ENCODE measurements at regions not wholly inside any gene's neighbourhood (a gene's known extent, or its start where the extent isn't known, plus 50 kb on each side); places are given as distances from the start of the nearest gene placed in this dataset.
"Not testable (repeated sequence)": the region's sequence is repeated elsewhere in the genome, so short reads cannot be mapped to it uniquely, and the experiment has no call there.

DNA sequence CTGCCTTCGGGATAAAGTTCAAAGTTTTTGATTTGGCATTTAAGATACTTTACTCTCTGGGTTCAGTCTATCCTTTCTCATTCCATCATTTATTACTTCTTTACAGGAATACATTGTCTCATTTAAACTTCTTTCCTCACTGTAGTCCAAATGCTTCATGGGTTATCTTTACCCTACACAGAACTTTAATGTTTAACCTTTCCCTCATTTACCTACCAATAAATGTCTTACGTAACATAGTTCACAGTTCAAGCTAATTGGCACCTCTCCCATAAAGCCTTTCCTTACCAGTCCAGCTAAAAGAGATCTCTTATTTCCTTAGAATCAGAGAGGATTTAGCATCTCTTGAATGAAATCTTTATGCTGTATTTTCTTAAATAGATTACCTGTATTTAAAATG lies 476.3 kb upstream of the SEL1L start:
- TF ChIP-seq POLR2A (IDR thresholded peaks at IDR 0.05; ENCODE audit: low read depth, low read length) (no peak), POLR2AphosphoS5 (IDR thresholded peaks at IDR 0.05; ENCODE audit: low read depth, low read length) (no peak), TAF1 (IDR thresholded peaks at IDR 0.05; ENCODE audit: borderline replicate concordance, low read depth, low read length) (no peak)
- FAIRE-seq = no peak
- DNase-seq (ENCODE audit: insufficient read length) = no peak

DNA sequence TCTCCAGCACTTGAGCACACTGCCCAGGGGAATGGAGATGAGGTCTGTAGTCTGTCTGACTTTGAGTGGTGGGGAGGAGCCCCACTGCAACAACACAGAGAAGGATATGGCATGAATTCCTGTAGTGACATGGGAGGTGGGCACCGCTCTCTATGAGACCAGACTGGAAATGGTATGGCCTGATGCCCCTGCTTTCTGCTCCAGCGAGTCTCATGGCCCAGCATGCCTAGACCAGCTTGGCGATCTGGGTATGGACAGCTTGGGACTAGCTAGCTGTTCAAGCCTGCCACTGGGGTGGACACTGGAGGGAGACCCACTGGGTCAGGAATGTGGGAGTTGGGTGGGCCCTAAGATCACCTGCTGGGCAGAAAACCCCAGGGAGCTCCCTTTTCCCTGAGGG lies 477.8 kb upstream of the SEL1L start:
- TF ChIP-seq TAF1 (IDR thresholded peaks at IDR 0.05; ENCODE audit: borderline replicate concordance, low read depth, low read length) = no peak
- no peak for TF ChIP-seq POLR2A (IDR thresholded peaks at IDR 0.05; ENCODE audit: low read depth, low read length)
- TF ChIP-seq POLR2AphosphoS5 (IDR thresholded peaks at IDR 0.05; ENCODE audit: low read depth, low read length) = no peak
- no peak for DNase-seq (ENCODE audit: insufficient read length)
- no peak for FAIRE-seq

DNA sequence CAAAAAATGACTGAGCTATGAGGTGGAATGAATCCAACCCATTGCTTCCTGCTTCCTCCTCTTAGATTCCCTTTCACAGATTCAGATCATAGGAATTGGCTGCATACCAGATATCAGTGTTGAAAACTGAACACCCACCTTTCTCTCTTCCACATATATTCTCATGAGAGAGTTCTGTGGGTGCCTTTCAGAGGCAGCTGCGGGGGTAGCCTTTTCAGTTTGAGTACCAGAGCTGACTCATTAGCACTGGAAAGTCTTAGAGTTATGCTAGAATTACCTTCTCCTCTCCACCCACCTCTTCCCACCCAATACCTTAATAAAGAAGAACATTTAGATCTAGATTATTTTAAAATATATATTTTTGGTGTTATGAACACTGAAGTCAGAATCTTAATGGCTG lies 495.4 kb upstream of the SEL1L start:
- DNase-seq (ENCODE audit: insufficient read length) (no peak), FAIRE-seq (no peak)
- no peak for TF ChIP-seq POLR2A (IDR thresholded peaks at IDR 0.05; ENCODE audit: low read depth, low read length)
- TF ChIP-seq POLR2AphosphoS5 (IDR thresholded peaks at IDR 0.05; ENCODE audit: low read depth, low read length) = no peak
- no peak for TF ChIP-seq TAF1 (IDR thresholded peaks at IDR 0.05; ENCODE audit: borderline replicate concordance, low read depth, low read length)

DNA sequence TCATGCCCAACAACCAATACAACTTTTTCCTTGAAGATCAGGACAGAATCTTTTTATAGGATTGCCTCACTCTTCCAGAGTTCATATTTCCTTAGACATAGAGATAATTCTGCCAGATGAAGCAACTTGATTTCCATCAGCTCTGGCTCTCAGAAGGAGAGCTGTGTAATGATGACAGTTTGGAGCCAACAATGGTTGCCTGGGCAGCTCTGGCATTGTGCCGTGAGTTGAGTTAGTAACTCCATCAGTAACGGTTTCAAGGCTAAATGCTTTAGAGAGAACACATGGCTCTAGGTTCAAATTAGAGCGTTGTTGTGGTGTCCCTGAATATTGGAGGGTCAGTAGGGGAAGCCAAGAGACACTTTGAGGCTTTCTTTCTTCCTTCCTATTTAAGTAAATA lies 501.7 kb upstream of the SEL1L start:
- no peak for DNase-seq (ENCODE audit: insufficient read length)
- TF ChIP-seq POLR2A (IDR thresholded peaks at IDR 0.05; ENCODE audit: low read depth, low read length) (no peak), TAF1 (IDR thresholded peaks at IDR 0.05; ENCODE audit: borderline replicate concordance, low read depth, low read length) (no peak), POLR2AphosphoS5 (IDR thresholded peaks at IDR 0.05; ENCODE audit: low read depth, low read length) (no peak)
- FAIRE-seq = no peak

DNA sequence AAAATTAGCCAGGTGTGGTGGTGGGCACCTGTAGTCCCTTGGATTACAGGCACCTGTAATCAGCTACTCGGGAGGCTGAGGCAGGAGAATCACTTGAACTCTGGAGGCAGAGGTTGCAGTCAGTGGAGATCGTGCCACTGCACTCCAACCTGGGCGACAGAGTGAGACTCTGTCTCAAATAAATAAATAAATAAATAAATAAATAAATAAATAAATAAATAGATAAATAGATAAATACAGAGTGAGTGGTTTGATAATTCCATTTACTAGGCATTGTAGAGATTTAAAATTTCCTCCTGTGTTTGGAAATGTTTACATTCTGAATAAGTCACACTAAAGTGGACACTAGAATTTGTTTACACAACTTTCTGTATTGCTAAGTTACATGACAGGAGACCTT lies 504.4 kb upstream of the SEL1L start:
- not testable (repeated sequence) for DNase-seq (ENCODE audit: insufficient read length); FAIRE-seq

DNA sequence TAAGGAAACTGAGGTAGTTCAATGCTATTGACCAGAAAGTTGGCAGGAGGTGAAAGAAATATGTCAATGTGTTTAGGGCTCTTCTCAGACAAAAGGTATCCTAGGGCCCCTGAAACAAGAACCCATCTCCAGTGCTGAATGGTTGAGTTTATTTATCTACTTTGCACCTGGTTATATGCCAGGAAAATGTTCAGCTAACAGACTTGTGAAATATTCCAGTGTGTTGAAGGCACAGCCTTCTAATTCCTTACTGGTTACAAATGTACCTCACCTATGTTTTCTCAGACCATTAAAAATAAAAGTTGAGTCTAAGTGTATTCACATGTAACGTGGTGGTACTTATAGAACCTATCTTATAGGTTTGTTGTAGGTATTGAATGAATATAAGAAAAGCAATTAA lies 511.7 kb upstream of the SEL1L start:
- FAIRE-seq (no peak), DNase-seq (ENCODE audit: insufficient read length) (no peak)
- no peak for TF ChIP-seq POLR2A (IDR thresholded peaks at IDR 0.05; ENCODE audit: low read depth, low read length)
- no peak for TF ChIP-seq POLR2AphosphoS5 (IDR thresholded peaks at IDR 0.05; ENCODE audit: low read depth, low read length)
- TF ChIP-seq TAF1 (IDR thresholded peaks at IDR 0.05; ENCODE audit: borderline replicate concordance, low read depth, low read length) = no peak

DNA sequence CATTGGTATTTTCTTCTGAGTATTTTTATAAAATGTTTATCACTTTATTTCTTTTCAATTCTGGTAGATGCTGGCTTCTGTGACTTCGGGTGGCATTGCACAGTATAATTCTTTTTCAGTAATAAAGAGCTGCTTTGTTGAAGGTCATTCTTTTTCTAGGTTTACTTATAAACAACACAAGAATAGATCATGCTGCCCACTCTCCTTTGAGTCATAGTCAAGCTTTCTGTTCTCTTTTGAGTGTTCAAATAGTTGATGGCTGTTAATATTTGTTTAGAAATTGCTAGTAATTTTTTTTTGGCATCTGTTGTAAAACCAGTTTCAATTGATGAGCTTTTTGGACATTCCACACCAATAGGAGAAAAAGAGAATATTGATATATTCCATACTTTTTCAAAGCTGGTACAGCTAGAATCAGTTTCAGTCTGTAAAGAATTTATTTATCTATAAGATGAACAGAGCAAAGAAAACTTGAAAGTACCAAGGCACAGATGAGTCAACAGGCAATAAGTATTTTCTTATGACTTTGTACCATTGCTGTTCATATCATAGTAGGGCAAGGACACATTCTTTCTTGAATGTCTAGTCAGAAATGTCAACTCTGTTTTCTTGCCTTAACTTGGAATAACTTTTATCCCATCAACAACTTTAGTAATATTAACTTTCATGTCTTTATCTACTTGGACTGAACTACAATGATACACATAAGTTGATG lies 513.0 kb upstream of the SEL1L start:
- no peak for TF ChIP-seq POLR2AphosphoS5 (IDR thresholded peaks at IDR 0.05; ENCODE audit: low read depth, low read length)
- no peak for TF ChIP-seq TAF1 (IDR thresholded peaks at IDR 0.05; ENCODE audit: borderline replicate concordance, low read depth, low read length)
- no peak for TF ChIP-seq POLR2A (IDR thresholded peaks at IDR 0.05; ENCODE audit: low read depth, low read length)
- DNase-seq (ENCODE audit: insufficient read length) (no peak), FAIRE-seq (no peak)

DNA sequence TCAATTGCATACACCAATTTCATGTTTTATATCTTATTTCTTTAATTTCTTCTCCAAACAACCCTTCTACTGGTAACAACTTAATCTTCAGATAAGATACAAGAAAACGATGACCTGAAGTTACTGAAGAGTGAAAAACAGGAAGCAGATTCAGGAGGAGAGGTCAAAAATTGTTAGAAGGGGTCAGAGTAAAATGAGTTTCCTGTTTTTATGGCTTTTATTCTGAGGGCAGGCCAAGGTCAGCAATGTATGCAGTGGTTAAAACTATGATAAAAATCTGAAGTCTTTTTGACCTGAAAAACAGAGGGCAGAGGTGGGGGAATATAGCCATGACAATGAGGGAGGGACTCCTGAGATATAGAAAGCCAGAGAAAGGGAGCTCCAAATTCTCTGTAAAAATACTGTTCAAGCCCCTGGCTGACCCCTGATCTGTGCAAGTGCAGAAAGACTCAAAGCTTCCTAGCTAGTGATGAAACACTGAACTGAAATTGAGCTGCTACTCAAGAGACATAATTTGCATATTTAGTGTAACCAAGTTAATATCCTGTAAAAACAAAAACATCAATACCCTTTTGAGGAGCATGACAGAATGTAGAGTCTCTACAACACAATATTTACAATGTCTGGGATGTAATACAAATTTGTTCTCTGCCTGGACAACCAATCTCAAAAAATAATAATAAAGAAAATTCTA lies 514.3 kb upstream of the SEL1L start:
- FAIRE-seq = no peak
- DNase-seq (ENCODE audit: insufficient read length) = no peak
- TF ChIP-seq POLR2A (IDR thresholded peaks at IDR 0.05; ENCODE audit: low read depth, low read length) (no peak), TAF1 (IDR thresholded peaks at IDR 0.05; ENCODE audit: borderline replicate concordance, low read depth, low read length) (no peak), POLR2AphosphoS5 (IDR thresholded peaks at IDR 0.05; ENCODE audit: low read depth, low read length) (no peak)

DNA sequence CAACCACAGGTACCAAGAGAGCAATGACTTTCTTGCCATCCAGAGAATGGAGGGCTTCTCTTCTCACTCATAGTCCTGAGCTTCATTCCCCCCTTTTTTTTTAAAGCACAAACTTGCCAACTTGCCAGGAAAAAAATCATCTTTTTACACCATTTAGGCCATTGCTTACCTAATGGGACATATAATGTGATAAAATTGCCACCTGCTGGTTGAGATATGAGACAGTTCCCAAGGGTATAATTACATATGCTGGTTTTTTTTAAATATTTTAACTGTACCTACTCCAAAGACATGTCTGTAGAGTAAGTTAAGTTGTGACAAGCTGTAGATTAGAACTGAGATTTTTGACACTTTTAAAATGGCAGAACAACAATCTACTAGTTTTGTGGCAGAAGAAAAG lies 519.1 kb upstream of the SEL1L start:
- no peak for TF ChIP-seq POLR2A (IDR thresholded peaks at IDR 0.05; ENCODE audit: low read depth, low read length)
- TF ChIP-seq POLR2AphosphoS5 (IDR thresholded peaks at IDR 0.05; ENCODE audit: low read depth, low read length) = no peak
- no peak for TF ChIP-seq TAF1 (IDR thresholded peaks at IDR 0.05; ENCODE audit: borderline replicate concordance, low read depth, low read length)
- DNase-seq (ENCODE audit: insufficient read length) = no peak
- no peak for FAIRE-seq

DNA sequence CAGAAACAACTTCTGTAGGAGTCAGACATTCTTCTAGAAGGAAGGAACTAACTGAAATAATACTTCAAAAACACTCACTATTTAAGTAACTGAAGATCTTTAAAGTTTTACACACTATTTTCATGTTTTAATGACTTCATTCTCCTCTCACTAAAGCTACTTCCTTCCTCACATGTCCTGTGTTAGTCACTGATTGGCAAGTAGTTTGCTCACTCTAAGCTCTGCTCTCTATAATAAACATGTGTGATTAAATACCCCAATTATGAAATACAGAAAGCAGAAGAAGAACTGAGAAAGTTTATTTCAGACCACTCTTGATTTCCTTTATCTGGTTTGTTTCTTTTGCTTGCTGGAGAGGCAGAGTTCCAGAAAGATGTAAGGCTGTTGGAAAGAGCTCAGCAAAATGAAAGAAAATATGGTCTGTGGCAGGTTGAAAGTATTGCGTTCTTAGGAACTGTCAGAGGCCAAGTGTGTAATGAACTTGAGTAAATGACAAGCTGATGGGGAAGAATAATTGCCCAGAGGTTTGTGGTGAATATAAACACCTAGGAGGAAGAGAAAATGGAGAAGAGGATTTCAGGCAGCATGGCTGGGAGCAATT lies 522.0 kb upstream of the SEL1L start:
- FAIRE-seq (no peak), DNase-seq (ENCODE audit: insufficient read length) (no peak)
- TF ChIP-seq POLR2A (IDR thresholded peaks at IDR 0.05; ENCODE audit: low read depth, low read length) = no peak
- TF ChIP-seq TAF1 (IDR thresholded peaks at IDR 0.05; ENCODE audit: borderline replicate concordance, low read depth, low read length) = no peak
- no peak for TF ChIP-seq POLR2AphosphoS5 (IDR thresholded peaks at IDR 0.05; ENCODE audit: low read depth, low read length)

DNA sequence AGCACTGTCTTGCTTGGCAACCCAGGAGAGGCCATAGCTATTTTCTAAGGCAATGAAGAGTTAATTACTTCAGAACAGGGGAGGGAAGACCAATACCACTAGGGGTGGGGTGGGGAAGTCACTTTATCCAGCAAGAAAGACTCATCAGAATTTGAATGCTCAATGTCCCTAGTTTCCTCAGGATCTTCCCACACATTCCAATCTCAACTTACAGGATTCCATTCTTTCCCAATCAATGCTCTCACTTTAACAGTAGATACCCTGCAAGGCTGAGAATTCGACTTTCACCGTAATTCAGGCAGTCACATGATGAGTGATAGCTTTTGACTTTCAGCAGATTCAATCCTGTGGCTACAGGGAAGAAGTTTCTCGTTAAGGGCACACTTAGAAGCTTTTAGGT lies 526.6 kb upstream of the SEL1L start:
- DNase-seq (ENCODE audit: insufficient read length) = no peak
- no peak for FAIRE-seq
- TF ChIP-seq POLR2AphosphoS5 (IDR thresholded peaks at IDR 0.05; ENCODE audit: low read depth, low read length) (no peak), POLR2A (IDR thresholded peaks at IDR 0.05; ENCODE audit: low read depth, low read length) (no peak), TAF1 (IDR thresholded peaks at IDR 0.05; ENCODE audit: borderline replicate concordance, low read depth, low read length) (no peak)
